Astrocyte of the spinal cord (primary cell): ENCODE measurements at regions not wholly inside any gene's neighbourhood (a gene's known extent, or its start where the extent isn't known, plus 50 kb on each side); places are given as distances from the start of the nearest gene placed in this dataset.
A peak's percentile ranks its signal among the peaks of the same experiment; 100 is the strongest.

Source experiments
- DNase-seq: peaks from one replicate; pipeline ENCODE4 v3.0.0; 2011; ENCODE audit warnings: low read depth, low spot score
- H3K4me3 ChIP-seq: 2 replicates; pipeline ENCODE4 v1.5.1; 2011; ENCODE audit warnings: low read depth, mild to moderate bottlenecking, low read length, moderate library complexity
- CTCF ChIP-seq: IDR thresholded peaks from 2 replicates; pipeline ENCODE4 v1.5.1; 2012; ENCODE audit warnings: low read depth, mild to moderate bottlenecking, low read length, inconsistent platforms
- in situ Hi-C: cut with HindIII; loops from 2 replicates; pipeline ENCODE4 v1.10.0; 2017; ENCODE audit warnings: low sequenced_read_pairs

- H3K4me3 ChIP-seq: no peak overlapping the region
- TF ChIP-seq CTCF: no peak
- no peak for DNase-seq
- in situ Hi-C loops: no loop called here
Measured at GRCh38 chr1:90273241-90273774, 278.4 kb downstream of the ZNF326 start.

- in situ Hi-C loops: no loop called here
- DNase-seq: peak; percentile 3
- TF ChIP-seq CTCF: no peak
- no peak overlapping the region for H3K4me3 ChIP-seq
Measured at GRCh38 chr1:90262791-90263190, 267.9 kb downstream of the ZNF326 start.

- in situ Hi-C loops: no loop called here
Measured at GRCh38 chr1:90262286-90262685, 267.4 kb downstream of the ZNF326 start.

GRCh38 chr1:90246069-90246468, 251.2 kb downstream of the ZNF326 start:
- in situ Hi-C loops: no loop called here
- H3K4me3 ChIP-seq: no peak overlapping the region
- DNase-seq: no peak
- no peak for TF ChIP-seq CTCF

More at GRCh38 chr1:90262286-90262685, 267.4 kb downstream of the ZNF326 start:
- TF ChIP-seq CTCF: no peak
- no peak for DNase-seq
- no peak overlapping the region for H3K4me3 ChIP-seq

- in situ Hi-C loops: no loop called here
Measured at GRCh38 chr1:90236493-90236892, 241.6 kb downstream of the ZNF326 start.

GRCh38 chr1:90223401-90223800, 228.5 kb downstream of the ZNF326 start:
- DNase-seq: no peak
- in situ Hi-C loops: no loop called here
- no peak for TF ChIP-seq CTCF
- H3K4me3 ChIP-seq: no peak overlapping the region

More at GRCh38 chr1:90236493-90236892, 241.6 kb downstream of the ZNF326 start:
- no peak overlapping the region for H3K4me3 ChIP-seq
- TF ChIP-seq CTCF: no peak
- no peak for DNase-seq
